Right lobe of liver (tissue), 6 donors: ENCODE measurements at regions not wholly inside any gene's neighbourhood (a gene's known extent, or its start where the extent isn't known, plus 50 kb on each side); places are given as distances from the start of the nearest gene placed in this dataset.

ENCODE experiments used
- ATAC-seq, 4 donors: fragments of 200-7000 bp; cut with Tn5 transposase; one replicate each; pipeline ENCODE4 v1.9.1; 2020; ENCODE audit warnings: mild to moderate bottlenecking in 4 of 4, moderate library complexity in 4 of 4
- DNase-seq, 3 donors: peaks; one replicate each; pipeline ENCODE4 v3.0.0-alpha.2; 2020
- H3K27ac ChIP-seq, 3 donors: fragments of 200-600 bp; one replicate each; pipeline ENCODE4 v1.8.0; 2022
- H3K27me3 ChIP-seq, 2 donors: fragments of 200-600 bp; one replicate each; pipeline ENCODE4 v1.8.0; 2022
- H3K36me3 ChIP-seq, 4 donors: fragments of 200-600 bp; sonication (generic) in 1 of 4; one replicate each; pipeline versions ENCODE4 v1.5.1 to v1.8.0; 2017 to 2022; ENCODE audit warnings: control low read depth in 1 of 4
- H3K4me1 ChIP-seq, 4 donors: fragments of 200-600 bp; sonication (generic) in 1 of 4; one replicate each; pipeline versions ENCODE4 v1.5.1 to v1.8.0; 2017 to 2022; ENCODE audit warnings: control low read depth in 1 of 4
- H3K4me3 ChIP-seq, 3 donors: fragments of 200-600 bp; one replicate each; pipeline ENCODE4 v1.8.0; 2022
- H3K9me3 ChIP-seq, 4 donors: fragments of 200-600 bp; sonication (generic) in 1 of 4; one replicate each; pipeline versions ENCODE4 v1.5.1 to v1.8.0; 2017 to 2022; ENCODE audit warnings: control low read depth in 1 of 4
- POLR2A ChIP-seq: fragments of 450-650 bp; IDR thresholded peaks from one replicate; pipeline ENCODE4 v1.6.1; 2017; ENCODE audit warnings: antibody characterized with exemption, mild to moderate bottlenecking
- WGBS: methylation state at CpG from one replicate; pipeline ENCODE4 v1.1.6; 2018; ENCODE audit warnings: low coverage, low lambda C conversion rate; ENCODE audit not compliant: insufficient coverage; ENCODE audit errors: missing lambda C conversion rate; 5-methylcytosine and 5-hydroxymethylcytosine counted together
- intact Hi-C, 2 donors: fragments of 100-400 bp; cut with DNase I; formaldehyde crosslinking; loops; one replicate each; pipeline versions ENCODE4 v1.11.2 to v1.14.1; 2022
- TF ChIP-seq, protein P1 (sequence below), 4 donors: fragments of 200-600 bp in 3 of 4; fragments of 450-650 bp in 1 of 4; IDR thresholded peaks; one replicate each; pipeline versions ENCODE4 v1.5.1 to v1.8.0; 2016 to 2022; ENCODE audit warnings: antibody characterized with exemption in 4 of 4, mild to moderate bottlenecking in 2 of 4
- donor health status: DM: no; HTN: yes; CAD: no.
- donor health status: DM: no; HTN: no; CAD: no.
- donor health status: DM: no; HTN: no; CAD: no.
- donor health status: DM: no; HTN: yes; CAD: no.
- donor health status: DM: no; HTN: yes; CAD: no.

DNA sequence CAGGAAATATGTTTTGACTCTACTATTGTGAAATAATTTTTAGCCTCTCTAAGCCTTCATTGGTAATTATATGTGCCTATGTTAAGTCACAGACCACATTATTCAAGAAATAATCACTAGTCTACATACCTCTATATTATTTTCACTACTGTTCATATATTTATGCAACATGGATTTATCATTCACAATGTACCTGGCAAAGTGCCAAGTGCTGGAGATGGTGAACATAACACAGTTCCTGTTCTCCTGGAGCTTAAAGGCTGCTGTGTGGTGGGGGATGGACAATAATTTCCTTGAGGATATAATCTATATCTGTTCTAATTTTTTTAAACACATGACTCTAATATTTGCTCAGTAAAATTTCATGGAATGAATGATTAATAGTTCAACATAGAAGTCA is 527.7 kb upstream of the CXorf51A start:
- H3K4me1 ChIP-seq: no peaks in the 10 kb centered on the region
- no peaks in the 10 kb centered on the region for H3K36me3 ChIP-seq
- no peak overlapping the region for H3K27ac ChIP-seq
- no peaks in the 10 kb centered on the region for H3K27me3 ChIP-seq
- DNase-seq (no peak), ATAC-seq (no peak)
- no peak overlapping the region for H3K4me3 ChIP-seq
- intact Hi-C loops: no loop called here
- no peak for TF ChIP-seq POLR2A
- TF ChIP-seq, protein P1, sequence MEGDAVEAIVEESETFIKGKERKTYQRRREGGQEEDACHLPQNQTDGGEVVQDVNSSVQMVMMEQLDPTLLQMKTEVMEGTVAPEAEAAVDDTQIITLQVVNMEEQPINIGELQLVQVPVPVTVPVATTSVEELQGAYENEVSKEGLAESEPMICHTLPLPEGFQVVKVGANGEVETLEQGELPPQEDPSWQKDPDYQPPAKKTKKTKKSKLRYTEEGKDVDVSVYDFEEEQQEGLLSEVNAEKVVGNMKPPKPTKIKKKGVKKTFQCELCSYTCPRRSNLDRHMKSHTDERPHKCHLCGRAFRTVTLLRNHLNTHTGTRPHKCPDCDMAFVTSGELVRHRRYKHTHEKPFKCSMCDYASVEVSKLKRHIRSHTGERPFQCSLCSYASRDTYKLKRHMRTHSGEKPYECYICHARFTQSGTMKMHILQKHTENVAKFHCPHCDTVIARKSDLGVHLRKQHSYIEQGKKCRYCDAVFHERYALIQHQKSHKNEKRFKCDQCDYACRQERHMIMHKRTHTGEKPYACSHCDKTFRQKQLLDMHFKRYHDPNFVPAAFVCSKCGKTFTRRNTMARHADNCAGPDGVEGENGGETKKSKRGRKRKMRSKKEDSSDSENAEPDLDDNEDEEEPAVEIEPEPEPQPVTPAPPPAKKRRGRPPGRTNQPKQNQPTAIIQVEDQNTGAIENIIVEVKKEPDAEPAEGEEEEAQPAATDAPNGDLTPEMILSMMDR (IDR thresholded peaks at IDR 0.05): no peak
- H3K9me3 ChIP-seq: no peaks in the 10 kb centered on the region

DNA sequence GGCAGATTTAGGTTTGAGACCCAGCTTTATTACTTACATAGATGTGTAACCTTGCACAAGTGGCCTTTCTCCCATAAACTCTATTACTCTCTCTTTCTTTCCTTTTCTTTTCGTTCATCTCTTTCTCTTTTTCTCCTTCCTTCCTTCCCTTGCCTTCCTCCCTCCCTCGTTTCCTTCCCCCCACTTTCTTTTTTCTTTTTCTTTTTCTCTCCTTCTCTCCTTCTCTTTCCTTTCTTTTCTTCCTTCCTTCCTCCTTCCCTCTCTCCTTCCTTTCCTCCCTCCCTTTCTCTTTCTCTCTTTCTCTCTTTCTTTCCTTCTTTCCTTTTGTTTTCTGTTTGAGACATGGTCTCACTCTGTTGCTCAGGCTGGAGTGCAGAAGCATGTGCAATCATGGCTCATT is 526.4 kb upstream of the CXorf51A start:
- intact Hi-C loops: no loop called here
- Histone ChIP-seq H3K27ac (no peak overlapping the region), H3K36me3 (no peaks in the 10 kb centered on the region), H3K9me3 (no peaks in the 10 kb centered on the region), H3K4me1 (no peaks in the 10 kb centered on the region), H3K4me3 (no peak overlapping the region), H3K27me3 (no peaks in the 10 kb centered on the region)
- no peak for ATAC-seq
- TF ChIP-seq, protein P1 (IDR thresholded peaks at IDR 0.05): no peak
- no peak for TF ChIP-seq POLR2A
- WGBS: 15% methylated on average over 2 of the region's 2 CpGs
- DNase-seq: no peak

DNA sequence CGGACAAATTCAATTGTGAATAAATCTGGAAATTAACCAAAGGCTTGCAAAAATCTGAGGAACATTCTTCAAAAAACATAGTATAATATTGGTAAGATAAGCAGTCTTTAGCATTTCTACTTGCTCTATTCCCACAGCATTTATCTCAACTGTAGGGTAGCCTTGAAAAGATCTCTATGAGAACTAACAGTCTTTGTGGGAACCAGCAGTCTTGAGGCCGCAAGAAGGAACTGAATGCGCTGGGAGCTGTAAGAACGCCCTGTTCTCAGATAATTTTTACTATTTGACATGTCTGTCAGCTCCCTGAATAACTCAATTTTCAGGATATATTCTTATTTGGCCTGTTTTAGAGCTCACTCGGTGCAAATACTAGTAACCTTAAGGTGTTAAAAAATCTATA is 519.3 kb upstream of the CXorf51A start:
- no peak overlapping the region for H3K27ac ChIP-seq
- no peak for ATAC-seq
- no peaks in the 10 kb centered on the region for H3K36me3 ChIP-seq
- intact Hi-C loops: no loop called here
- no peak for DNase-seq
- H3K4me1 ChIP-seq: no peaks in the 10 kb centered on the region
- H3K9me3 ChIP-seq: no peaks in the 10 kb centered on the region
- H3K4me3 ChIP-seq: no peak overlapping the region
- WGBS: 55% methylated on average over 5 of the region's 5 CpGs
- no peak for TF ChIP-seq POLR2A
- TF ChIP-seq, protein P1 (IDR thresholded peaks at IDR 0.05): no peak
- no peaks in the 10 kb centered on the region for H3K27me3 ChIP-seq

DNA sequence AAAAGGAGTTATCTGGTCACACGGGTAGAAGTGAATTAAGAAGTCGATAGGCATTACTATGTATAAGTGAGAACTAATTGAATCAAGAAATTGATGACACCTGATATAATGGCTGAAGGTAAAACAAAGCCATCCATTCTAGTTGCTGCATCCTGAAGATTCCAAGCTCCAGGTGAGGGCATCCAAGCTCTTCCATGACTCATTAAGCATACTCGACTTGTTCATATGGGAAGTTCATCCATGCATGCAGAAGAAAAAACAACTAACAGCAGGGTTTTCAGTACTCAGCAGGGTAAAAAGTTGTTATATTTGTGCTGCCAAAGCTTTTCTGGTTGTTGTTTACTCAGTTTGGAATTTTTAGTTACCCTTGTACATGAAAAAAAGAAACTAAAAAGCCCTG is 508.0 kb upstream of the CXorf51A start:
- 62% methylated on average over 3 of the region's 3 CpGs for WGBS
- intact Hi-C loops: no loop called here
- Histone ChIP-seq H3K9me3 (no peaks in the 10 kb centered on the region), H3K4me3 (no peak overlapping the region), H3K36me3 (no peaks in the 10 kb centered on the region), H3K4me1 (no peaks in the 10 kb centered on the region), H3K27ac (no peak overlapping the region), H3K27me3 (no peaks in the 10 kb centered on the region)
- ATAC-seq (no peak), DNase-seq (no peak)
- TF ChIP-seq, protein P1 (IDR thresholded peaks at IDR 0.05): no peak
- TF ChIP-seq POLR2A: no peak

DNA sequence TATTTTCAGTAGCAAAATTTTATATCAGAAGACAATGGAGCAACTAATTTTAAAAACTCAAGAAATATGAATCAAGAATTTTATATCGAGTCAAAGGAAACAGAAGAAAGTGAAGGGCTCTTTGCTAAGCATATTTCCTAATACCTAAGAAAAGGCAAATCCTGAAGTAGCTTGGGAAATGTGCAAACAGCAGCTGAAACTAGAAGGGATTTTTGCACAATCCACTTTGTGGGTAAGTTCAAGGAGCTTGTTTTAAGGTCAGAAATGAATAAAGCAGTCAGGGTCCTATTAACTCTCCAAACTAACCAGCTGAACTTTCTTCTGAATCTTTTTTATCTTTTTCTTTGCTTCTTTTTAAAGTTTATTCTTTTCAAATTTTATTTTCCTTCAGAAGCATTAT is 500.9 kb upstream of the CXorf51A start:
- TF ChIP-seq POLR2A: no peak
- TF ChIP-seq, protein P1 (IDR thresholded peaks at IDR 0.05): no peak
- ATAC-seq (no peak), DNase-seq (no peak)
- intact Hi-C loops: no loop called here
- 35% methylated on average over 1 of the region's 1 CpG for WGBS
- Histone ChIP-seq H3K4me3 (no peak overlapping the region), H3K36me3 (no peaks in the 10 kb centered on the region), H3K9me3 (no peaks in the 10 kb centered on the region), H3K4me1 (no peaks in the 10 kb centered on the region), H3K27me3 (no peaks in the 10 kb centered on the region), H3K27ac (no peak overlapping the region)
